NCI-H748 (cell line): ENCODE measurements at regions not wholly inside any gene's neighbourhood (a gene's known extent, or its start where the extent isn't known, plus 50 kb on each side); places are given as distances from the start of the nearest gene placed in this dataset.
A peak's percentile ranks its signal among the peaks of the same experiment; 100 is the strongest.
"Not testable (repeated sequence)": the region's sequence is repeated elsewhere in the genome, so short reads cannot be mapped to it uniquely, and the experiment has no call there.

ENCODE experiments used
- DNase-seq: peaks from one replicate; lab custom pipeline; 2025; ENCODE audit not compliant: unreplicated experiment; lab: John Stamatoyannopoulos, UW

GRCh38 chr18:5830902-5831301 is 64.4 kb downstream of the TMEM200C start:
- DNase-seq: not testable (repeated sequence)

- no peak for DNase-seq
Observed at GRCh38 chr18:5828913-5829312, 66.4 kb downstream of the TMEM200C start.

- no peak for DNase-seq
Observed at GRCh38 chr18:5825663-5826062, 69.7 kb downstream of the TMEM200C start.

GRCh38 chr18:5824370-5824984 is 70.8 kb downstream of the TMEM200C start:
- DNase-seq: peak; percentile 18

GRCh38 chr18:5817816-5818215 is 77.5 kb downstream of the TMEM200C start:
- no peak for DNase-seq

GRCh38 chr18:5806860-5807259 is 88.5 kb downstream of the TMEM200C start:
- DNase-seq: no peak

GRCh38 chr18:5787936-5788335 is 107.4 kb downstream of the TMEM200C start:
- DNase-seq: no peak

- no peak for DNase-seq
Observed at GRCh38 chr18:5779922-5780321, 115.4 kb downstream of the TMEM200C start.

- no peak for DNase-seq
Observed at GRCh38 chr18:5772306-5773105, 122.8 kb downstream of the TMEM200C start.

- no peak for DNase-seq
Observed at GRCh38 chr18:5771343-5771742, 124.0 kb downstream of the TMEM200C start.

GRCh38 chr18:5770176-5770575 is 125.1 kb downstream of the TMEM200C start:
- no peak for DNase-seq

- no peak for DNase-seq
Observed at GRCh38 chr18:5768454-5768853, 126.9 kb downstream of the TMEM200C start.

- peak; percentile 39 for DNase-seq
Observed at GRCh38 chr18:5759194-5759593, 136.1 kb downstream of the TMEM200C start.

- DNase-seq: no peak
Observed at GRCh38 chr18:5756823-5757222, 138.5 kb downstream of the TMEM200C start.

- peak; percentile 21 for DNase-seq
Observed at GRCh38 chr18:5747678-5748077, 147.6 kb downstream of the TMEM200C start.

- DNase-seq: peak; percentile 65
Observed at GRCh38 chr18:5746844-5747243, 148.5 kb downstream of the TMEM200C start.

GRCh38 chr18:5744659-5745058 is 150.7 kb downstream of the TMEM200C start:
- DNase-seq: no peak

- no peak for DNase-seq
Observed at GRCh38 chr18:5738526-5738925, 156.8 kb downstream of the TMEM200C start.

- DNase-seq: no peak
Observed at GRCh38 chr18:5732318-5732717, 163.0 kb downstream of the TMEM200C start.

- no peak for DNase-seq
Observed at GRCh38 chr18:5729983-5730699, 165.2 kb downstream of the TMEM200C start.

GRCh38 chr18:5728531-5728930 is 166.8 kb downstream of the TMEM200C start:
- DNase-seq: no peak

GRCh38 chr18:5726011-5726410 is 169.3 kb downstream of the TMEM200C start:
- DNase-seq: no peak
